ENCODE measurements at regions not wholly inside any gene's neighbourhood (a gene's known extent, or its start where the extent isn't known, plus 50 kb on each side); places are given as distances from the start of the nearest gene placed in this dataset.

DNA sequence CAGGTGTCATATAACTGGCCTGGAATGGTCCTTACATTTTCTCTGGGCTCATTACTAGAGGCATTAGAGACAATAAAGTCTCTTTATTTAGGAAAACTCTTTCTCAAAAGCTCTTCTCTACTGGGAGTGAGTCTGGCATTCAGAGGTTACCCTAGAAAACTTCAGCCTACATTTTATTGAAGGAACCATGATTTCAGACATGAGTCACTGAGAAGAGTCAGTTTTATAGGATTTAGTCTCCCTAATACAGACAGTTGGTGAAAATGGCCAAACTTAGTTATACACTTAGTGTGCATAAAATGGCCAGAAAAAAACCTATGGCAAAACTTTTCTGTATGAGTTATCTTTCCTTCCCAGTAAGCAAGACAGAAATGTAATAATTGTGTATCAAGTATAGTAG is 689.4 kb downstream of the ZEB2 start:
- TF ChIP-seq CTCF (IDR thresholded peaks at IDR 0.05) = no peak
- no peak for TF ChIP-seq EZH2 (IDR thresholded peaks at IDR 0.05; ENCODE audit: borderline replicate concordance, insufficient read depth, low read depth, low read length, poor library complexity, severe bottlenecking)
